Fibroblast of peridontal ligament (primary cell): ENCODE measurements at regions not wholly inside any gene's neighbourhood (a gene's known extent, or its start where the extent isn't known, plus 50 kb on each side); places are given as distances from the start of the nearest gene placed in this dataset.
A peak's percentile ranks its signal among the peaks of the same experiment; 100 is the strongest.
"Not testable (repeated sequence)": the region's sequence is repeated elsewhere in the genome, so short reads cannot be mapped to it uniquely, and the experiment has no call there.

Source experiments
- DNase-seq: peaks from one replicate; pipeline ENCODE4 v3.0.0-alpha.2; 2010; ENCODE audit errors: extremely low read depth

GRCh38 chr9:19876569-19877316, 87.9 kb upstream of the SLC24A2 start:
- DNase-seq = peak; percentile 58

GRCh38 chr9:19875291-19875920, 86.6 kb upstream of the SLC24A2 start:
- peak; percentile 76 for DNase-seq

- not testable (repeated sequence) for DNase-seq
These were observed 84.4 kb upstream of the SLC24A2 start for GRCh38 chr9:19873188-19873587.

- DNase-seq = no peak
These were observed 82.2 kb upstream of the SLC24A2 start for GRCh38 chr9:19870988-19871387.

GRCh38 chr9:19840953-19841352, 52.1 kb upstream of the SLC24A2 start:
- DNase-seq = no peak
